Transverse colon (tissue), 3 donors: ENCODE measurements at regions not wholly inside any gene's neighbourhood (a gene's known extent, or its start where the extent isn't known, plus 50 kb on each side); places are given as distances from the start of the nearest gene placed in this dataset.

Source experiments
- CTCF ChIP-seq, 5 experiments: fragments of 200-600 bp in 3 of 5; fragments of 450-650 bp in 2 of 5; sonication (generic) in 3 of 5; IDR thresholded peaks; 1 replicate in 2 of 5; 2 replicates in 3 of 5; pipeline ENCODE4 v1.5.1; 2016 to 2017; ENCODE audit warnings: antibody characterized with exemption in 5 of 5, inconsistent platforms in 3 of 5, mild to moderate bottlenecking in 2 of 5, moderate library complexity in 1 of 5
- POLR2A ChIP-seq: fragments of 450-650 bp; IDR thresholded peaks from one replicate; pipeline ENCODE4 v1.6.1; 2016; ENCODE audit warnings: antibody characterized with exemption, mild to moderate bottlenecking, moderate library complexity

GRCh38 chr12:5173511-5174011 lies 129.9 kb downstream of the KCNA5 start:
- TF ChIP-seq CTCF (IDR thresholded peaks at IDR 0.05) (no peak), POLR2A (no peak)
